Panc1 (cell line): ENCODE measurements at regions not wholly inside any gene's neighbourhood (a gene's known extent, or its start where the extent isn't known, plus 50 kb on each side); places are given as distances from the start of the nearest gene placed in this dataset.

Experiments
- ATAC-seq: fragments of 200-7000 bp; cut with Tn5 transposase; 2 replicates; pipeline ENCODE4 v1.9.1; 2020; ENCODE audit warnings: mild to moderate bottlenecking, moderate library complexity
- BruUV-seq: library from RNA; stranded (reverse); fragments of 400-500 nt; replicated peaks from 2 replicates; lab custom pipeline; 2021; lab: Mats Ljungman, UMichigan
- CTCF ChIA-PET: fragments of 300-600 bp; sonication (Branson Sonifier 250); formaldehyde crosslinking; loops from one replicate; lab custom pipeline; 2022; ENCODE audit warnings: antibody characterized with exemption; lab: Charles Lee
- POLR2A ChIA-PET: fragments of 300-600 bp; sonication (Branson Sonifier 250); formaldehyde crosslinking; loops from one replicate; lab custom pipeline; 2022; ENCODE audit warnings: antibody characterized with exemption; lab: Charles Lee
- DNase-seq: peaks from one replicate; pipeline ENCODE4 v3.0.0-alpha.2; 2010; ENCODE audit warnings: low read depth, low spot score
- H3K27ac ChIP-seq: 2 replicates; pipeline ENCODE4 v1.5.1; 2011; ENCODE audit warnings: mild to moderate bottlenecking, low read length, inconsistent platforms
- H3K27me3 ChIP-seq: fragments of 200-500 bp; sonication (Bioruptor generic); 2 replicates; pipeline ENCODE4 v1.6.0; 2014; ENCODE audit warnings: low read length, inconsistent platforms; ENCODE audit not compliant: control insufficient read depth, insufficient read depth
- H3K36me3 ChIP-seq: fragments of 200-500 bp; sonication (Bioruptor generic); 2 replicates; pipeline ENCODE4 v1.5.1; 2014; ENCODE audit warnings: inconsistent platforms, mild to moderate bottlenecking, low read length, moderate library complexity; ENCODE audit not compliant: control insufficient read depth, insufficient read depth
- H3K4me1 ChIP-seq: 2 replicates; pipeline ENCODE4 v1.5.1; 2011; ENCODE audit warnings: inconsistent platforms, mild to moderate bottlenecking, low read length, moderate library complexity; ENCODE audit not compliant: control insufficient read depth, insufficient read depth
- H3K4me3 ChIP-seq, 2 experiments: 2 replicates each; pipeline ENCODE4 v1.5.1; 2011 to 2012; ENCODE audit warnings: low read depth in 2 of 2, low read length in 2 of 2, mild to moderate bottlenecking in 2 of 2, inconsistent platforms in 1 of 2, moderate library complexity in 1 of 2
- H3K9me3 ChIP-seq: fragments of 200-500 bp; sonication (Bioruptor generic); 2 replicates; pipeline ENCODE4 v1.5.1; 2014; ENCODE audit warnings: low read depth, mild to moderate bottlenecking, inconsistent platforms, low read length, moderate library complexity; ENCODE audit not compliant: control insufficient read depth, insufficient read depth
- CTCF ChIP-seq: fragments of 450-650 bp; IDR thresholded peaks from 2 replicates; pipeline ENCODE4 v1.5.1; 2017; ENCODE audit warnings: mild to moderate bottlenecking
- POLR2AphosphoS5 ChIP-seq: IDR thresholded peaks from 2 replicates; pipeline ENCODE4 v1.6.1; 2012; ENCODE audit warnings: mild to moderate bottlenecking, low read depth, low read length, moderate library complexity
- SIN3A ChIP-seq: IDR thresholded peaks from 2 replicates; pipeline ENCODE4 v1.6.1; 2012; ENCODE audit warnings: low read depth, mild to moderate bottlenecking, low read length, moderate library complexity, borderline replicate concordance; ENCODE audit not compliant: insufficient read depth
- TCF7L2 ChIP-seq: IDR thresholded peaks from 2 replicates; pipeline ENCODE4 v1.6.1; 2011; ENCODE audit warnings: mild to moderate bottlenecking, low read depth, low read length, inconsistent platforms
- in situ Hi-C: cut with HindIII; loops from 2 replicates; pipeline ENCODE4 v1.10.0; 2016; ENCODE audit warnings: low sequenced_read_pairs, low pct_unique_long_range_greater_than_20kb
- intact Hi-C: fragments of 100-400 bp; cut with micrococcal nuclease; formaldehyde crosslinking; loops from one replicate; pipeline ENCODE4 v1.10.0; 2022; ENCODE audit not compliant: unreplicated experiment
- TF ChIP-seq, protein P1 (sequence below), 2 experiments: IDR thresholded peaks; 2 replicates each; pipeline ENCODE4 v1.6.1; 2011 to 2012; ENCODE audit warnings: low read depth in 2 of 2, control low read depth in 1 of 2, low read length in 1 of 2, mild to moderate bottlenecking in 1 of 2, moderate library complexity in 1 of 2; ENCODE audit not compliant: insufficient read depth in 1 of 2

DNA sequence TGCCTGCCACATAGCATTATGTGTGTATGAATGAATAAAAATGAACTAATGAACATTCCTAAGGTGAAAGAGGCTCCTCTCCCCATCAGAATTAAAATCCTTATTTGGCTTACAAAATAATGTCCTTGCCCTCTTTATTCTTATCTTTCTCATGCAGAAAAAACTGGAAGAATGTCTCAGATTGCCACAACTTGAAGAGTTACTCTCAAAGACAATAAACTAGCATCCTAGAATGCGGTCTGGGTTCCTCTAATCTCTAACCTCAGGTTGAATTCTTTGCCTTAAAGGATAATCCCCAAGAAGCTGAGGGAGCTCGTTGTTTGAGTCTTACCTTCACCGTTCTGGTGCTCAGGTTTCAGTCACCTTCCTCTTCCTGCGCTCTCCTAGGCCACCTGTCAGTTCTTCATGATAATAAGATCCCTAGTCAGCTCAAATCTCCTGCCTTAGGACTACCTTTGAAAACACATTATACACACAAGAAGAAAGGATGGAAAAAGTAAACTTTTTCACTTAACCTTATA, 147.1 kb downstream of the PHLDA1 start:
- CTCF ChIA-PET: no interaction called here
- POLR2A ChIA-PET: interaction anchor here (0.6 kb wide), 1 partner anchor 148 kb away, joined by 5 read pairs; no protein-coding TSS in a partner anchor
- Histone ChIP-seq H3K9me3 (peaks cover 10% of the 10 kb centered on the region; the same call in 1 of the 2 replicates), H3K36me3 (no peaks in the 10 kb centered on the region), H3K27ac (peak overlapping the region; percentile 99; the same call in 1 of the 2 replicates), H3K27me3 (no peaks in the 10 kb centered on the region), H3K4me3 (no peak overlapping the region), H3K4me1 (peaks cover 30% of the 10 kb centered on the region)
- no TSS peak for BruUV-seq
- in situ Hi-C loops (no loop called here), intact Hi-C loops (no loop called here)
- ATAC-seq (no peak), DNase-seq (no peak)
- TF ChIP-seq SIN3A (no peak), POLR2AphosphoS5 (no peak), TCF7L2 (no peak), CTCF (no peak)
- TF ChIP-seq, protein P1, sequence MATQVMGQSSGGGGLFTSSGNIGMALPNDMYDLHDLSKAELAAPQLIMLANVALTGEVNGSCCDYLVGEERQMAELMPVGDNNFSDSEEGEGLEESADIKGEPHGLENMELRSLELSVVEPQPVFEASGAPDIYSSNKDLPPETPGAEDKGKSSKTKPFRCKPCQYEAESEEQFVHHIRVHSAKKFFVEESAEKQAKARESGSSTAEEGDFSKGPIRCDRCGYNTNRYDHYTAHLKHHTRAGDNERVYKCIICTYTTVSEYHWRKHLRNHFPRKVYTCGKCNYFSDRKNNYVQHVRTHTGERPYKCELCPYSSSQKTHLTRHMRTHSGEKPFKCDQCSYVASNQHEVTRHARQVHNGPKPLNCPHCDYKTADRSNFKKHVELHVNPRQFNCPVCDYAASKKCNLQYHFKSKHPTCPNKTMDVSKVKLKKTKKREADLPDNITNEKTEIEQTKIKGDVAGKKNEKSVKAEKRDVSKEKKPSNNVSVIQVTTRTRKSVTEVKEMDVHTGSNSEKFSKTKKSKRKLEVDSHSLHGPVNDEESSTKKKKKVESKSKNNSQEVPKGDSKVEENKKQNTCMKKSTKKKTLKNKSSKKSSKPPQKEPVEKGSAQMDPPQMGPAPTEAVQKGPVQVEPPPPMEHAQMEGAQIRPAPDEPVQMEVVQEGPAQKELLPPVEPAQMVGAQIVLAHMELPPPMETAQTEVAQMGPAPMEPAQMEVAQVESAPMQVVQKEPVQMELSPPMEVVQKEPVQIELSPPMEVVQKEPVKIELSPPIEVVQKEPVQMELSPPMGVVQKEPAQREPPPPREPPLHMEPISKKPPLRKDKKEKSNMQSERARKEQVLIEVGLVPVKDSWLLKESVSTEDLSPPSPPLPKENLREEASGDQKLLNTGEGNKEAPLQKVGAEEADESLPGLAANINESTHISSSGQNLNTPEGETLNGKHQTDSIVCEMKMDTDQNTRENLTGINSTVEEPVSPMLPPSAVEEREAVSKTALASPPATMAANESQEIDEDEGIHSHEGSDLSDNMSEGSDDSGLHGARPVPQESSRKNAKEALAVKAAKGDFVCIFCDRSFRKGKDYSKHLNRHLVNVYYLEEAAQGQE (IDR thresholded peaks at IDR 0.05; ENCODE audit: insufficient read depth in 1 of 2, low read depth in 2 of 2, low read length in 1 of 2): no peak

DNA sequence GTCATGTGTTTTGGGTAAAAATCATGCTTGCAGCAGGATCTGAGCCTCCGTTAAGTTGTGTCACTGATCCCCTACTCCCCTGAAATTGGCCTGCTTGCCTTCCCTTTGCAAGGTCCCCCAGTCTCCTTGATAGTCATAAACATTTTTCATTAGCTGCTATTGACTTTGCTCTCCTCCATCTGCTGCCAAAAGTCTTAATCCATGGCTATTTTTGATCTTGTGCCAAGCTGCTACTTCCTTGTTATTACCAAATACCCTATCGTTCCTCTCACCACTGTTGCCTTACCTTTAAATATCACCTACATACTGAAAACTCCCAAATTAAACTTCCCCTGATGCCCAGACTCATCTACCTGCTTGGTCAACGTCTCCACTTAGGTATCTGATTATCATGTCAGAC, 148.3 kb downstream of the PHLDA1 start:
- H3K36me3 ChIP-seq: no peaks in the 10 kb centered on the region
- peaks cover 10% of the 10 kb centered on the region; the same call in 1 of the 2 replicates for H3K9me3 ChIP-seq
- BruUV-seq: no TSS peak
- ATAC-seq (no peak), DNase-seq (no peak)
- intact Hi-C loops: no loop called here
- H3K27me3 ChIP-seq: no peaks in the 10 kb centered on the region
- POLR2A ChIA-PET: no interaction called here
- peaks cover 30% of the 10 kb centered on the region for H3K4me1 ChIP-seq
- CTCF ChIA-PET: no interaction called here
- TF ChIP-seq, protein P1 (IDR thresholded peaks at IDR 0.05; ENCODE audit: insufficient read depth in 1 of 2, low read depth in 2 of 2, low read length in 1 of 2): no peak
- TF ChIP-seq CTCF (no peak), POLR2AphosphoS5 (no peak), TCF7L2 (no peak), SIN3A (no peak)
- no peak overlapping the region for H3K4me3 ChIP-seq
- H3K27ac ChIP-seq: peak overlapping the region; percentile 99
- in situ Hi-C loops: no loop called here
